MM.1S (cell line): ENCODE measurements at regions not wholly inside any gene's neighbourhood (a gene's known extent, or its start where the extent isn't known, plus 50 kb on each side); places are given as distances from the start of the nearest gene placed in this dataset.

ENCODE experiments used
- CTCF ChIP-seq: fragments of 300-600 bp; sonication (generic); IDR thresholded peaks from 2 replicates; pipeline ENCODE4 v1.5.1; 2016; ENCODE audit warnings: antibody characterized with exemption, low read length, mixed read lengths
- EZH2 ChIP-seq: fragments of 300-600 bp; sonication (generic); optimal IDR thresholded peaks from 2 replicates; pipeline ENCODE3; 2017; ENCODE audit warnings: low read depth, mild to moderate bottlenecking, antibody characterized with exemption, low read length, mixed read lengths
- EZH2phosphoT487 ChIP-seq: fragments of 300-600 bp; sonication (generic); IDR thresholded peaks from 2 replicates; pipeline ENCODE4 v1.6.1; 2018; ENCODE audit warnings: antibody characterized with exemption, low read length

GRCh38 chr20:23294166-23294565 lies 56.4 kb upstream of the NXT1 start:
- no peak for TF ChIP-seq CTCF
- TF ChIP-seq EZH2 = no peak
- TF ChIP-seq EZH2phosphoT487 = no peak
